H9 (cell line): ENCODE measurements at regions not wholly inside any gene's neighbourhood (a gene's known extent, or its start where the extent isn't known, plus 50 kb on each side); places are given as distances from the start of the nearest gene placed in this dataset.

Source experiments
- DNase-seq: peaks from one replicate; pipeline ENCODE4 v3.0.0-alpha.2; 2017
- H2AFZ ChIP-seq: one replicate; pipeline ENCODE4 v1.6.1; 2013; ENCODE audit warnings: mild to moderate bottlenecking, low read length, control low read depth, moderate library complexity
- H2AK5ac ChIP-seq: 2 replicates; pipeline ENCODE4 v1.6.1; 2013; ENCODE audit warnings: low read length, control low read depth, mixed read lengths; ENCODE audit not compliant: insufficient read length
- H2BK120ac ChIP-seq: one replicate; pipeline ENCODE4 v1.6.1; 2013; ENCODE audit warnings: low read depth, mild to moderate bottlenecking, low read length, control low read depth, inconsistent platforms; ENCODE audit not compliant: poor library complexity, severe bottlenecking
- H2BK12ac ChIP-seq: 2 replicates; pipeline ENCODE4 v1.6.1; 2013; ENCODE audit warnings: low read length, control low read depth, mixed read lengths, low read depth; ENCODE audit not compliant: insufficient read length
- H2BK15ac ChIP-seq: 2 replicates; pipeline ENCODE4 v1.6.1; 2013; ENCODE audit warnings: low read depth, low read length, control low read depth
- H2BK20ac ChIP-seq: one replicate; pipeline ENCODE4 v1.6.1; 2013; ENCODE audit warnings: low read depth, mild to moderate bottlenecking, low read length, control low read depth, inconsistent platforms; ENCODE audit not compliant: poor library complexity, severe bottlenecking
- H2BK5ac ChIP-seq: 2 replicates; pipeline ENCODE4 v1.6.1; 2013; ENCODE audit warnings: low read length, control low read depth, mixed read lengths; ENCODE audit not compliant: insufficient read length
- H3K14ac ChIP-seq: 2 replicates; pipeline ENCODE4 v1.6.1; 2013; ENCODE audit warnings: low read length, control low read depth; ENCODE audit not compliant: insufficient read depth
- H3K18ac ChIP-seq: 2 replicates; pipeline ENCODE4 v1.6.1; 2013; ENCODE audit warnings: low read depth, mild to moderate bottlenecking, mixed read lengths, low read length, control low read depth; ENCODE audit not compliant: insufficient read length
- H3K23ac ChIP-seq: 2 replicates; pipeline ENCODE4 v1.6.1; 2013; ENCODE audit warnings: low read length, control low read depth, mixed read lengths, low read depth; ENCODE audit not compliant: insufficient read length
- H3K23me2 ChIP-seq: 2 replicates; pipeline ENCODE4 v1.6.1; 2013; ENCODE audit warnings: low read depth, mild to moderate bottlenecking, mixed read lengths, low read length, control low read depth; ENCODE audit not compliant: insufficient read length, poor library complexity, severe bottlenecking
- H3K27ac ChIP-seq: 2 replicates; pipeline ENCODE4 v1.5.1; 2013; ENCODE audit warnings: low read length, control low read depth, mixed read lengths, low read depth; ENCODE audit not compliant: insufficient read length
- H3K27me3 ChIP-seq: 2 replicates; pipeline ENCODE4 v1.6.1; 2013; ENCODE audit warnings: low read length, control low read depth, inconsistent platforms; ENCODE audit not compliant: insufficient read depth
- H3K4ac ChIP-seq: 2 replicates; pipeline ENCODE4 v1.6.1; 2013; ENCODE audit warnings: low read depth, mild to moderate bottlenecking, control low read depth, inconsistent platforms, low read length, moderate library complexity
- H3K4me1 ChIP-seq: 2 replicates; pipeline ENCODE4 v1.6.1; 2013; ENCODE audit warnings: low read length, control low read depth, inconsistent platforms; ENCODE audit not compliant: insufficient read depth
- H3K4me2 ChIP-seq: 2 replicates; pipeline ENCODE4 v1.6.1; 2013; ENCODE audit warnings: low read length, control low read depth, mixed read lengths; ENCODE audit not compliant: insufficient read length, insufficient read depth
- H3K56ac ChIP-seq: 2 replicates; pipeline ENCODE4 v1.6.1; 2013; ENCODE audit warnings: low read depth, mild to moderate bottlenecking, mixed read lengths, low read length, control low read depth; ENCODE audit not compliant: insufficient read length
- H3K79me1 ChIP-seq: 2 replicates; pipeline ENCODE4 v1.6.1; 2013; ENCODE audit warnings: low read depth, mild to moderate bottlenecking, moderate library complexity, low read length, control low read depth, inconsistent platforms; ENCODE audit not compliant: insufficient read depth, poor library complexity, severe bottlenecking
- H3K79me2 ChIP-seq: 2 replicates; pipeline ENCODE4 v1.6.1; 2013; ENCODE audit warnings: low read length, control low read depth, inconsistent platforms; ENCODE audit not compliant: insufficient read depth
- H3K9ac ChIP-seq: 2 replicates; pipeline ENCODE4 v1.6.1; 2013; ENCODE audit warnings: low read length, control low read depth, mixed read lengths; ENCODE audit not compliant: insufficient read length; ENCODE audit errors: extremely low read depth
- H3K9me3 ChIP-seq: one replicate; pipeline ENCODE4 v1.6.1; 2013; ENCODE audit warnings: low read depth, low read length, inconsistent platforms; ENCODE audit not compliant: control insufficient read depth
- H3T11ph ChIP-seq: one replicate; pipeline ENCODE4 v1.6.1; 2013; ENCODE audit warnings: mild to moderate bottlenecking, low read length, control low read depth, inconsistent platforms
- H4K20me1 ChIP-seq: one replicate; pipeline ENCODE4 v1.6.1; 2013; ENCODE audit not compliant: control insufficient read depth, insufficient read length, insufficient read depth
- H4K5ac ChIP-seq: 2 replicates; pipeline ENCODE4 v1.6.1; 2013; ENCODE audit warnings: low read depth, mild to moderate bottlenecking, mixed read lengths, low read length, control low read depth; ENCODE audit not compliant: insufficient read length
- H4K8ac ChIP-seq: replicated peaks from 2 replicates; pipeline ENCODE4 v1.6.1; 2013; ENCODE audit warnings: low read length, control low read depth, mixed read lengths, low read depth; ENCODE audit not compliant: insufficient read length
- H4K91ac ChIP-seq: 2 replicates; pipeline ENCODE4 v1.6.1; 2013; ENCODE audit warnings: low read depth, mild to moderate bottlenecking, moderate library complexity, mixed read lengths, low read length, control low read depth; ENCODE audit not compliant: insufficient read length
- H3K27ac Mint-ChIP-seq, 3 experiments: 2 replicates in 2 of 3; 3 replicates in 1 of 3; pipeline ENCODE4 v1.8.0; 2020 to 2021; ENCODE audit warnings: mixed read lengths in 3 of 3, mild to moderate bottlenecking in 1 of 3, moderate library complexity in 1 of 3
- H3K27me3 Mint-ChIP-seq: 2 replicates; pipeline ENCODE4 v1.8.0; 2021; ENCODE audit warnings: low read depth, mild to moderate bottlenecking, moderate library complexity, mixed read lengths
- H3K36me3 Mint-ChIP-seq, 3 experiments: 2 replicates in 2 of 3; 3 replicates in 1 of 3; pipeline ENCODE4 v1.8.0; 2020 to 2021; ENCODE audit warnings: low read depth in 3 of 3, mixed read lengths in 3 of 3; ENCODE audit not compliant: insufficient read depth in 1 of 3
- H3K4me1 Mint-ChIP-seq, 2 experiments: 2 replicates each; pipeline ENCODE4 v1.8.0; 2020; ENCODE audit warnings: mixed read lengths in 2 of 2
- H3K4me3 Mint-ChIP-seq, 2 experiments: 2 replicates in 1 of 2; 3 replicates in 1 of 2; pipeline ENCODE4 v1.8.0; 2020 to 2021; ENCODE audit warnings: mild to moderate bottlenecking in 2 of 2, mixed read lengths in 2 of 2, moderate library complexity in 1 of 2
- H3K9me3 Mint-ChIP-seq, 2 experiments: 2 replicates in 1 of 2; 3 replicates in 1 of 2; pipeline ENCODE4 v1.8.0; 2020; ENCODE audit warnings: mild to moderate bottlenecking in 2 of 2, mixed read lengths in 2 of 2, moderate library complexity in 1 of 2
- CTCF ChIP-seq: fragments of 200-600 bp; sonication (generic); conservative IDR thresholded peaks from 3 replicates; pipeline ENCODE4 v1.8.0; 2021; ENCODE audit warnings: antibody characterized with exemption, mild to moderate bottlenecking

DNA sequence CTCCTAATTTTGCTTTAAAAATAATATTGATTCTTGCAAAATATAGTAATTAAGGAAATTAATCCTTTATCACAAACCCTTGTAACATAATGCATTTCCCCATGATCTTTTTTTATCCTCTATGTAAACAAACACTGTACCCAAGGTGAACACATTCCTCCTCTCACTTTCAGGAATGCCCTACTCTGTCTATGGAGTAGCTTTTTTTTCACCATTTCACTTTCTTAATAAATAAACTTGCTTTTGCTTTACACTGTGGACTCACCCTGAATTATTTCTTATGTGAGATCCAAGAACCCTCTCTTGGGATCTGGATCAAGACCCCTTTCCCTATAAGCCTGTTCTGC is 90.5 kb upstream of the LRRN1 start:
- peak overlapping the region; percentile 5 to 54 (median 15); a peak in 2 of 7 replicates for H3K27ac Mint-ChIP-seq

More for the DNA sequence above, 90.5 kb upstream of the LRRN1 start:
- H3K9me3 ChIP-seq, result no peaks in the 10 kb centered on the region
- Mint-ChIP-seq H3K4me3 (peak overlapping the region in 1 of 2 experiments; percentile 13; a peak in 1 of 5 replicates), H3K36me3 (no peaks in the 10 kb centered on the region; a peak in 1 of 7 replicates), H3K9me3 (no peaks in the 10 kb centered on the region), H3K4me1 (peaks cover 46 to 47% of the 10 kb centered on the region in 2 experiments), H3K27me3 (no peaks in the 10 kb centered on the region)
- no peak overlapping the region for H3K9ac ChIP-seq
- no peak overlapping the region for H3T11ph ChIP-seq
- H2BK120ac ChIP-seq, result no peak overlapping the region
- TF ChIP-seq CTCF, result no peak
- H4K8ac ChIP-seq, result no peak overlapping the region
- H3K79me1 ChIP-seq, result no peaks in the 10 kb centered on the region
- H3K23ac ChIP-seq, result no peak overlapping the region
- no peak overlapping the region for H2BK12ac ChIP-seq
- no peak overlapping the region for H3K18ac ChIP-seq
- H3K27me3 ChIP-seq, result no peaks in the 10 kb centered on the region
- H2AK5ac ChIP-seq, result no peak overlapping the region
- H3K79me2 ChIP-seq, result no peaks in the 10 kb centered on the region
- no peak overlapping the region for H3K4ac ChIP-seq
- H3K23me2 ChIP-seq, result no peaks in the 10 kb centered on the region
- H3K27ac ChIP-seq, result no peak overlapping the region
- no peak overlapping the region for H3K14ac ChIP-seq
- no peak overlapping the region for H3K56ac ChIP-seq
- no peak overlapping the region for H2BK15ac ChIP-seq
- peaks cover 4% of the 10 kb centered on the region; the same call in 1 of the 2 replicates for H3K4me1 ChIP-seq
- no peak overlapping the region for H2AFZ ChIP-seq
- no peaks in the 10 kb centered on the region for H4K20me1 ChIP-seq
- H2BK20ac ChIP-seq, result no peak overlapping the region
- H4K5ac ChIP-seq, result no peak overlapping the region
- H3K4me2 ChIP-seq, result no peak overlapping the region
- H4K91ac ChIP-seq, result no peak overlapping the region
- DNase-seq, result no peak
- H2BK5ac ChIP-seq, result no peak overlapping the region
